HG03469 (cell line): ENCODE measurements at regions not wholly inside any gene's neighbourhood (a gene's known extent, or its start where the extent isn't known, plus 50 kb on each side); places are given as distances from the start of the nearest gene placed in this dataset.

Experiments
- ATAC-seq: cut with Tn5 transposase; IDR thresholded peaks from one replicate; pipeline ENCODE4 v1.9.1; 2021; ENCODE audit warnings: mild to moderate bottlenecking, moderate library complexity, moderate number of reproducible peaks; ENCODE audit not compliant: unreplicated experiment

DNA sequence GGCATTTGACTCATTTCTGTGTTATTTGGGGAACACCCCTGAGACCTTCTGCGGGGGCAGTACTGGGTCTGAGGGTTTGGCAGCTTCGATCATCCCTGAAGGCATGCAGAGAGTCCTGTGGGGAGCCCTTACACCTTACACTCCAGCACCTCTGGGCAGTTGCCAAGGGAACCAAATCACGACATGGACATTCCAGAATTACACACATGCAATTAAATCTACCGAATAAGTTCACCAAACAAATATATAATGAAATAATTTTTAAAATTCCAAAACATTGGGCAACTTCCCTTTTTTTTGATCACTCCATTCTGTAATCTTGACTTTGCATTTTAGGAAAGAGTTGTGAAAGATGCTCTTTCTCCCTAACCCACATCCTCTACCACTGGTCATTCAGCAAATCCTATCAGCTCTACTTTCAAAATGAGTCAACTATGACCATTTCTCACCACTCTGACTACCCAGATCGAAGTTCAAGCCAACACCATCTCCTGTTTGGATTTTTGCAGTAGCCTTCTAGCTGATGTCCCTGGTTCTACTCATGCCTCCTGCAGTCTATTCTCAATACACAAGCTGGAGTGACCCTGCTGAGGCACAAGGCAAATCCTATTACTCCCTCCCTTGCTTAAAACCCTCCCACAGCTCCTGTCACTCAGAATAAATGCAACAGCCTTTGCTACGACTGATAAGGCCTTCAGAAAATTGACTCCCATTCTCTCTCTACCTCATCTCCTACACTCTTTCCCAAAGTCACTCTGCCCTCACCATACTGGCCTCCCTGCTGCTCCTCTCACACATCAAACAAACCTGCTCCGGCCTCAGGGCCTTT lies 533.3 kb downstream of the HACE1 start:
- ATAC-seq = no peak

DNA sequence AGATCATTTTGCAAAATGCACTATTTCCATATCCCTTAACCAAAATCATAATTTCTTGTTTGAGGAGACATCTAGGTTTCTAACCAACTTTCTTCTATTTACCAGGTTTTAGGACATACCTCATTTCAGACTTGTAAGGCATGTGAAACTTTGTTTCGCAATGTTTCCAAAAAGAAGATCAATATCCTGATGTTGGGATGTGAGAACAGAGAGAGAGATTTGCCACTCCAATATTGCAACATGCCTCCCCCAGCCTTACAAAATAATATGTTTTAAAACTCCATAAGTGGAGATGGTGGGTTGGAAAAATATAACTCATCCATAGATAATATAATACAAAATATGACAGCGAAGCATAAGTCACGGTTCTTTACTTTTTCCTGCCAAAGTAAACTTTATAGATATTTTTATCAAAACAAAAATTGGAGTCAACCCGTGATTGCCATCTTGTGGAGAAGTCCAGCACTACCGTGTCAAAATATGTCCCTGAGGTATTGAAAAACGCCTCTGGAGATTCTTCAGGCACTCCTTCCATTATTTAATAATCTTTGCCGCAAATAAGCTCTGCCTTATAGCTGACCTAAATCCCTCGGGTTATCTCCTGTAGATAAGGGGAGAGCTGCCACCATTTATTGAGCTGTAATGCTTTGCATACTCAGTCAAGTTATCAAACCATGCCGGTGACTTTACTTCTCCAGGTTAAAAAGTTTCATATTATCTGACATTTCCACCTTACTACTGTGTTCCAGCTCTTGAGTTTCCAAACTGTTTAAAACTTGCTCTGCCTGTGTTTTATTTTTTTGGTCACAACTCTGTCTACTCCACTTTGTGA lies 534.2 kb downstream of the HACE1 start:
- ATAC-seq = no peak

DNA sequence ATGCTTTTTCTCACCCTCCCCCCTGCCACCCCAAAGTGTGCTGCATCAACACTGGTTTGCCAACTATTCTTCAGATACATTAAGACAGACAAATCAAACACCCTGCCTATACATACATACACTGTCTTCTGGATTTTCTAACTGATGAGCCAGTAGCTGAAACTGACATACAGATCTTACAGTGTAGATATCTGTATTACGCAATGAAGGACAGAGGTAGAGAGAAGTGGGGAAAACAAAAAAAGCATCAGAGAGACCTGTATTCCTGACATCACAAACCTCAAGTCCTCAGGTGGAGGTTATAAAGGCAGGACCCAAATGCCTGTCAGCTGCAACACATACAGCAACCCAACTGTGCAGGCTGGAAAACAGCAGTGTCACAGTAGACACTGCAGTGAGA lies 535.4 kb downstream of the HACE1 start:
- ATAC-seq = no peak

DNA sequence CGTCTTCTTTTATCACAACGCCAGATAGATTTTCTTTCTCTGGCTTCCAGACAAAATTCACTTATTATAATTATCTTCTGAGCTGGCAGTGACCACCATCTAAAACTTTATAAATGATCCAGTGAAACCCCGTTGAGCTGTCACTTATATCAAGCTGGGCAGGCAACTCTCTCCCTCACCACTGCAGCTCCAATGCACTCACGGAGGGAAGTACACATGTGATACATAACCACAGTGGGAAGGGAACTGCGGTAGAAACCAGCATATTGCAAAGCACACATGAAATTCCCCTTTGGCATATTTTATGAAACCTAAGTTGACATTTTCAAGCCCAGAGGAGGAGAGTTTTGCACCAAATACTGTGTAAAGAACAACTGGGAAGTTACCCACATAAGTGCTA lies 536.9 kb downstream of the HACE1 start:
- ATAC-seq = no peak

DNA sequence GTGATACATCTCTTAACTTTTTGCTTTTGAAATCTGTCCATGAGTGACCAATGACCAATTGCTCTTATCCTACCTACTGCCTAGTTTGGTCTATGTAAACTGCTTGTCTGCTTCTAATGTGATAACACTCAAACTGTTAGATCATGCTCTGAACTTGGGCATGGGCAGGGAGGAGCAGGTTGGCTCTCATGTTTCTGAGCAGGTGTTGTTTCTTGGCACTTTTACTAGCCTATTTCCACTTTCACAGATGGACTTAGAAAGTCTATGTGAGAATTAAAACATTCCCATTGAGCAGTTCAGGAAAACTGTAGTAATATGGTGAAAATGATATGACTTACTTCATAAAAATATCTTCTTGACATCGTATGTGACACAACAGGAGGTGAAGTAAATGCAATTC lies 538.4 kb downstream of the HACE1 start:
- no peak for ATAC-seq

DNA sequence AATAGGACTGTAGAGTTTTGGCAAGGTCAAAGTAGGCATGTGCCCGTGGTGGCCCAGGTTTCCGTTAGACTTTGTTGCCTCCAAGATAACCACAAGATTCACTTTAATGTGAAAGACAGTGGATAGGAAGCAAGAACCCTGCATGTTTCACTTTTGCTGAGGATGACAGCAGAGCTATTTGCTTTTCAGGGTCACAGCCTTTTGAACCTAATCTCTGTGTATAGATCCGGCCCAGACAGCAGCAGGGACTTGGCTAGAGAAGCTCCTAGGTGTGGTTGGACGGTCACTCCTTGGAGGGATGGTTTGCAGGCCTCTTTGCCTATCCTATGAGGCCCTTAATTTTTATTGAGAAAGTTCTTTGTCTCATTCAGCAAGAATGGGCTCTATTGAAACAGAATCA lies 538.8 kb downstream of the HACE1 start:
- ATAC-seq = no peak

DNA sequence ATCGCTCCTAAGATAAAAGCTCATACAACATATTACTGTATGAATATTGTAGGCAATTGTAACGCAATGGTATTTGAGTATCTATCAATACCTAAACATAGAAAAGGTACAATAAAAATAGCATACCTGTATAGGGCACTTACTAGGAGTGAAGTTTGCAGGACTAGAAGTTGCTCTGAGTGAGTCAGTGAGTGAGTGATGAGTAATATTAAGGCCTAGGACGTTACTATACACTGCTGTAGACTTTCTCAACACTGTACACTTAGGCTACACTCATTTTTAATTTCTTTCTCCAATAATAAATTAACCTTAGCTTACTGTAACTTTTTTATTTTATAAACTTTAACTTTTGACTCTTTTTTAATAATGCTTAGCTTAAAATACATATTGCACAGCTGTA lies 546.9 kb downstream of the HACE1 start:
- ATAC-seq = no peak

DNA sequence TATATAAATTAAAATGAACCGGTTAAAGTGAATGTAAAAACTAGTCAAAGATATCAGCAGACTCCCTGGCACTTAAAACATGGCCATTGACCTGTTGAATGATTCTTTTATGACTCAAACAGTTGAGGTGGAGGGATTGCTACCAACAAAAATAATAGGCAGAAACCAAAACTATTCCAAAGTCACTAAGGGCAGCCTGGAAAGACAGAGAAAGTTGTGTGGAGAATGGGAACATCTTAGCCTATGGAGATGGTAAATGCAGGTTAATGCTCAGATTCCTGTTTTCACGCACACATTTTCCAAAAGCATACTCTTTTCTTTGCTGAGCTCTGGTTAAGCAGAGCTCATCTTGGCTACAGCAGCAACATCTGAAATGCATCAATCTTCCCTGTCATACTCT lies 553.5 kb downstream of the HACE1 start:
- no peak for ATAC-seq

DNA sequence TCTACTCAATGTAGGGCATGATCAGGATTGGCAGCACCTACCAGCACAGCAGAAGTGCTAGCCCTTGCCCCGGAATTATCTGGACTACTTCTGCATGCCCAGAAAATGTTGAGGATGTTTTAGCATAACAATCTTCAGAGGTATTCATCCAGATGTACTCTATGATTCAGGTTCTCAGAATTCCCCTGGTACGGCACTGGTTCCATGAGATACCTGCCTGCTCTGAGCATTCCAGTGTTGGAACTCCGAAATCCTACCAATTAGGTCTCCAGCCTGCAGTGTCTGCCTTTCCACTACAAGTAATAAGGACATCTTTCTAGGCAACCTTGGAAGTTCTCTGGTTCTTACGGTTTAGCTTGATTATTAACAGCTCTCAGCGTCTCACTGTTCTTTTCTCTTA lies 554.5 kb downstream of the HACE1 start:
- no peak for ATAC-seq

DNA sequence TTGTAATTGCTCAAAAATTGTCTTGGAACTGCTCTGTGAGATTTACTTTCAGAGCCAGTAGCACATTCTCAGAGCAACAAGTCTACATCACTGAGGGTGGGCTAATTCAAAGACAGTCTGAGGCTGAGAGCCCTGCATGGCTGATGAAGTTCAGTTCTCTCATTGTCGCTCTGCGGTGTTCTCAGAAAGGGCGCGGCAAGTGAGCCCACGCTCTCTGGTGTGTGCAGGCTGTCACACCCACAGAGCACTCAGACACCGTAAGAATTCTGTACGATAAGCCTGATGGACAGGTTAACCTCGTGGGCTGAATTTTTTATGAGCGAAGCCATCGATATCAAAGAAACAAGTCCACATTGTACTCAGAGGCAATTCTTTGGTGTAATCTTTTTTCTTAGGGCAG lies 557.8 kb downstream of the HACE1 start:
- ATAC-seq = no peak

DNA sequence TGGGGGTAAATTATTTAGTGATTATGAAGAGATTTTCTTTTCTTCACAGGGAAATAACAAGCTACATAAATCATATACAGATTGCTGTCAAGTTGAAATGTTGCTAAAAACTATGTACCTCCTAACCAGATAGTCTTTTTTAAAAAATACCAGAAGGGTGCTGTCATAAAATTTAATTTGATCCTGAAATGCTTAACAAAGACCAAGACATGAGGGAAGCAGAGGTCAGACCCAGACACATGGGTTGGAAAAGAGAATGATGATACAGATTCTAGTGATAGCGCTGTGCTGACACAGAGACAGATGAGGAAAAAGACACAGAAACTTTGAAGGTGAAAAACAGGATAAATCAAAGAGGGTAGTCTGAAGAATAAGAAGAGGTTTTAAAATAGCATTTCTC lies 573.1 kb downstream of the HACE1 start:
- ATAC-seq = no peak

DNA sequence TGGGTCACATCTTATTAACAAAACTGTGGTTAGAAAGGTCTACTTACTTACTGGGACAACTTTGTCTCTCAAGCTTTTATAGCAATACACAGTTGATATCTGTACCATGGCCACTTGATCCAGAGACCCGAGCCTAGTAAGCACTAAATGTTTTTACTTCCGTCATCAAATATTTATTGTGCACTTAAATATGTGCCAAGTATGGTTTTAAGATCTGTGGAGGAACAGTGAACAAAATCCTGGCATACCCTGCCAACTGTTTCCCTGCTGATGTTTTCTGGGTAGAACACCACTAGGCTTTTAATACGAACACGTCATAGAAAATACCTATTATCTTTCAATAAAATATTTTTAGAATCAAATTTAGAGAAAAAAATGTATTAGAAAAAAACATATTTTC lies 574.8 kb downstream of the HACE1 start:
- no peak for ATAC-seq

DNA sequence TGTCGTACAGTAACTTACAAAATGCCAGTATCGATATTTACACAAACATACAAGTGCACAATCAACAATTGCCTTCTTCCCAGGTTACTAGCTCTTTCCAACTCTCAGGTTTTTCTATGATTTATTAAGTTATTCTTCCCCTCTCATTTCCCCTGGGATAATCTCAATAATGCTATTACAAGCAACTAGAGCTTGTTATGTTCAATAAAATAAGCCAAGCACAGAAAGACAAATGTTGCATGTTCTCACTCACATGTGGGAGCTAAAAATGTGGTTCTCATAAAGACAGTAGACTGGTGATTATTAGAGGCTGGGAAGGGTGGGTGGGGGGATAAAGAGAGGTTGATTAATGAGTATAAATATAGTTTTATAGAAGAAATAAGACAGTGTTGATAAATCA lies 577.1 kb downstream of the HACE1 start:
- ATAC-seq = no peak

DNA sequence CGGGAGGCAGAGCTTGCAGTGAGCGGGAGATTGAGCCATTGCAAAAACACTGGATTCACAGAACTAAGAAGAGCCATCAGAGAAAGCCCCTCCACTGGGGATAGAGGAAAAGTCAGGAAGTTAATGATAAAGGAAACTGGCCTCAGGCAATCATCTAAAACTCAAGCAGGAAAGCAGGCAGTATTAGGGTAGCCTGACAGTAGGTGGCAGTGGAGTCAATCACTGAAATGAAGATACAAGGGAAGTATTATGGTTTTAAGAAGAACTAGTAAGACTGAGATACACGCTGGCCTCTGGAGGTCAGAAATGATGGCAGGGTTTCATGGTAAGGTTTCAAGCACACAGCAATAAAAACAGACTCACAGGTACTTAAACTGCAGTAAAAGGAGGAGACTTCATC lies 578.3 kb downstream of the HACE1 start:
- ATAC-seq = no peak

DNA sequence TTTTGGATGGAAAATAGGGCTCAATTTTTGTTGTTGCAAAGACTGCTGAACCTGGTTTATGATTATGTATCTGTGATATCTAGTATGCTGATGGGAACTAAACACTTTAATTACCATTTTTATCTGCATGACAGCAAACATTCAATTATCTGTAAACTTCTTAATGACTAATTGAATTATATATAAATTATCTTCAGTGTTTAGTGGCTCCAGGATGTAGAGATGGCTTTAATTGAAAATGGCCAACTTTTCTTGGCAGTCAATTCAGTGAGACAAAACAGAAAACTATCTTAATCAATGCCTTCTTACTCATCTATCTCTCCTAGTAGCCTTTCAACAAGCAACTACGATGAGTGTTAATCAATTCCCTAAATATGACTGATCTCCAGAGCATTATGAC lies 591.3 kb downstream of the HACE1 start:
- no peak for ATAC-seq

DNA sequence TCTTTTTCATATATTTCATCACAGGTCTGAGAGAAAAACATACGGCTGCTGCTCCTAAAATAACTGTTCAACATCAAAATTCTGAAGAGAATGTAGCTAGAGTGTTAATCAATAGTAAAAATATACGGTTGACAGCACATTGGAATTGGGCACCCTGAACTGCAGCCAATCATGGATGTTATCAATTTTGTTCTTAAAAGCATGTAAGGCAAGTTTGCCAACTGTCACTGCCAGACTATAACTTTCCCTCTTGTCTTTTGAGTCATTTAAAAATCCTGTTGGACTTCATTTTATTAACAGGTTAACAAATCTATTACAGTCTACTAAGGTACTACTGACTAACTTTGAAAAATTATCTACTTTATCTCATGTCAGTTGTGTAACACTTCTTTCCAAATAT lies 592.8 kb downstream of the HACE1 start:
- ATAC-seq = no peak

DNA sequence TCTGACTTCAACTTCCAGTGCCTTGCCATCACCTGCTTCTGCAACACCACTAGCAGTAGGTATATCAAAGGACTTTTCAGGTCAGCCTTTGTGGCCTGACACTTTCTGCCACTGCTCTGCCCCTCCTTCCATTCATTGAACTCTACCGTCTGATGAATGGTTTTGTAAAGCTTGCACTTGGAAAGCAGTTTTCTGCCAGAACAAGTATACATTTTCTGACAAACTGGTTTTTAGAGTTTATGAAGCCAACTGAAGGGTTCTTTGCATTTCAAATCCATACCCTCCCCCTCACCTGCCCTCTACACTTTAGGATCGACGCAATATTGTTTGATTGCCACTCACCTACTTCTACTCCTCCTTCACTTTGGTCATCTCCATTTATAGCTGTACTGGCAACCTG lies 603.1 kb downstream of the HACE1 start:
- no peak for ATAC-seq

DNA sequence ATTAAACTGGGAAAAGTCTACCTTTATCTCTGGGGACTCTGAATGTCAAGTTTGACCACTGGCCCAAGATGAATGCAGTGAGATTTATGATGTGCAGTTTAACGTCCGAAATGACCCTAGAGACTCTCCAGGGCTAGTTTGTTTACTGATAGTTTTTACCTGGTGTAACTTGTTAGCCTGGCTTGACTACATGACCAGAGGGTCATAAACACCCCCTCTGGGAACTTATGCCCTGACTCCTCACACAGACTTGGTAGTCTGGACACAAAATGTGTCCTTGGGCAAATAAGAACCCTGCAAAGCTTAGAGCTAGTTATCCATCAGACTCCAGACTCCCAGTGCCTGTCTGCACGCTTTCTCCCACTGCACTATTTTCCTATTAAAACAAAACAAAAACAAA lies 606.5 kb downstream of the HACE1 start:
- ATAC-seq = no peak

DNA sequence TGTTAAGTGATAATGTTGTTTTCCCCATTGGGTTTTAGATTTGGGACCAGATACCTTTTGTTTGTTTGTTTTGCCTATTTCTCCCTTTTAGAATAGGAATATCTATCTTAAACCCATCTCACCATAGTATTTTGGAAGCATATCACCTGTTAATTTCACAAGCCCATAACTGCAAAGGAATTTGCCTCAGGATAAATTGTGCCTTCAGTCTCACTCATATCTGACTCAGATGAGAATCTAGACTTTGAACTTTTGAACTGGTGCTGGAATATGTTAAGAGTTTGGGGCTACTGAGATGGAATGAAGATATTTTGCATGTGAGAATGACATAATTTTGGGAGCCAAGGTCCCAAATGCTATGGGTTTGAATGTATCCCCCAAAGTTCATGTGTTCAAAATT lies 607.4 kb downstream of the HACE1 start:
- no peak for ATAC-seq

DNA sequence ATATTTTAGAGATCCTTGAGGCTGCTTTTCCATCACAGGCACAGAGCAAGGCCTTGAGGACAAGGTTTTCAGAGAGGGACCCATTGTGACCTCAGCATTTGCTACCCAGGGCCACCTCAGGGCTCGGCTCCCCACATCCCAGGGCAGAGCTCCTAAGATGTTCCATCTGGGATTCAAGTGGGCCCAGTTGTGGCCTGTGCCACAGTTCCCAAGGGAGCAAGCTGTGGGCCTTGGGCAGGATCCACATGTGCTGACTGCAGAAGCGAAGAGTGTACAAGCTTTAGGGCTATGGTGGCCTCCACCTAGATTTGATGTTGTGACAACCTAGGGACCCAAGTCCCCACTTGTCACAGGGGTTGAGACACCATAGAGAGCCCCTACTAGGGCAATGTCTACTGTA lies 608.1 kb downstream of the HACE1 start:
- no peak for ATAC-seq

DNA sequence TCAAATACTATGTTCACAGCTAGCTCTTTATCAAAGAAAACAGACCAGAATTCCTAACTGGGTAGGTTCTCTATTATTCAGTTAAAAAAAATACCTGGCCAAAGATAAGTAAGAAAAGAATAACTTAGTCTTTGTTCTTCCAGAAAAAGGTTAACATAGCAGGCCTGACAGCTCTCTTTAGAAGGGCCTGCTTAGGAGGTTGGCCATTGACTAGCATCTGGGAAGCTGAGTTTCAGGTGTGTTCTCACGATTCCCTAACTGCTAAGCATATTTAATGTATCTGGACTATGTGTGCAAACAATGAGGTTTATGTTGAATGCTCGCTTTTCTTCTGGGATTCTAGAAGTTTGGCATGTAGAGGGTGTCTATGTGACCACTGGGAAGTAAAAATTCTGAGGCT lies 618.9 kb downstream of the HACE1 start:
- no peak for ATAC-seq

DNA sequence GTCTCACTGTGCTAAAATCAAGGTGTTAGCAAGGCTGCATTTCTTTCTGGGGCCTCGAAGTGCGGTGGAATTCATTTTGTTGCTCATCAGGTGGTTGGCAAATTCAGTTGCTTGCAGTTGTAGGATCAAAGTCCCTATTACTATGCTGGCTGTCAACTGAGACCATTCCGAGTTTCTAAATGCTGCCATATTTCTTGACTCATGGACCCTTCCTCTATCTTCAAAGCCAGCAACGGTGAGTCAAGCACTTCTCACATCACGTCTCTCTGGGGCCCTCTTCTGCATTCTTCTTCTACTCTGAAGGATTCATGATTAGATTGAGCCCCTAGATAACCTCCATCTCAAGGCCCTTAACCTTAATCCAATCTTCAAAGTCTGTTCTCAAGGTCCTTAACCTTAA lies 619.7 kb downstream of the HACE1 start:
- no peak for ATAC-seq
